A673 (cell line): ENCODE measurements at regions not wholly inside any gene's neighbourhood (a gene's known extent, or its start where the extent isn't known, plus 50 kb on each side); places are given as distances from the start of the nearest gene placed in this dataset.

Source experiments
- BruUV-seq: library from RNA; stranded (reverse); fragments of 400-500 nt; replicated peaks from 2 replicates; lab custom pipeline; 2021; lab: Mats Ljungman, UMichigan
- CTCF ChIA-PET: fragments of 300-600 bp; sonication (Branson Sonifier 250); formaldehyde crosslinking; loops from one replicate; lab custom pipeline; 2022; ENCODE audit warnings: antibody characterized with exemption; lab: Charles Lee
- POLR2A ChIA-PET: fragments of 300-600 bp; sonication (Branson Sonifier 250); formaldehyde crosslinking; loops from one replicate; lab custom pipeline; 2022; ENCODE audit warnings: antibody characterized with exemption; ENCODE audit not compliant: low non-redundant PET; lab: Charles Lee
- DNase-seq: peaks from one replicate; pipeline ENCODE4 v3.0.0-alpha.2; 2015; ENCODE audit warnings: low spot score
- H3K27ac ChIP-seq: fragments of 200-600 bp; sonication (generic); 2 replicates; pipeline ENCODE4 v1.5.1; 2016; ENCODE audit warnings: mixed run types, low read depth, mild to moderate bottlenecking, mixed read lengths, antibody characterized with exemption, low read length; ENCODE audit not compliant: poor library complexity, severe bottlenecking
- H3K27me3 ChIP-seq: fragments of 200-600 bp; sonication (generic); replicated peaks from 2 replicates; pipeline ENCODE4 v1.6.1; 2017; ENCODE audit warnings: mixed run types, low read depth, mild to moderate bottlenecking, mixed read lengths, antibody characterized with exemption, low read length; ENCODE audit not compliant: insufficient read depth, poor library complexity
- H3K36me3 ChIP-seq: fragments of 200-600 bp; sonication (generic); 2 replicates; pipeline ENCODE4 v1.6.1; 2016; ENCODE audit warnings: mixed run types, mild to moderate bottlenecking, mixed read lengths, antibody characterized with exemption, low read length; ENCODE audit not compliant: insufficient read depth, poor library complexity, severe bottlenecking
- H3K4me1 ChIP-seq: fragments of 200-600 bp; sonication (generic); 2 replicates; pipeline ENCODE4 v1.6.1; 2017; ENCODE audit warnings: mixed run types, mild to moderate bottlenecking, mixed read lengths, antibody characterized with exemption, low read length; ENCODE audit not compliant: insufficient read depth, poor library complexity, severe bottlenecking
- H3K4me3 ChIP-seq: fragments of 200-600 bp; sonication (generic); 2 replicates; pipeline ENCODE4 v1.5.1; 2016; ENCODE audit warnings: low read depth, mixed run types, mild to moderate bottlenecking, mixed read lengths, low read length; ENCODE audit not compliant: poor library complexity, severe bottlenecking
- H3K9me3 ChIP-seq: fragments of 200-600 bp; sonication (generic); 2 replicates; pipeline ENCODE4 v1.6.1; 2016; ENCODE audit warnings: mixed run types, low read depth, mild to moderate bottlenecking, mixed read lengths, antibody characterized with exemption, low read length; ENCODE audit not compliant: poor library complexity, severe bottlenecking
- CTCF ChIP-seq: fragments of 300-800, 200-600 bp; sonication (generic); conservative IDR thresholded peaks from 2 replicates; pipeline ENCODE4 v1.5.1; 2017; ENCODE audit warnings: low read depth, mild to moderate bottlenecking, antibody characterized with exemption, low read length, moderate library complexity, mixed read lengths
- EZH2 ChIP-seq: fragments of 200-600 bp; sonication (generic); IDR thresholded peaks from 2 replicates; pipeline ENCODE4 v1.6.1; 2017; ENCODE audit warnings: borderline replicate concordance, low read depth, mild to moderate bottlenecking, mixed read lengths, antibody characterized with exemption, low read length; ENCODE audit not compliant: poor library complexity, severe bottlenecking
- intact Hi-C: fragments of 100-400 bp; cut with micrococcal nuclease; formaldehyde crosslinking; loops from one replicate; pipeline ENCODE4 v1.10.0; 2022; ENCODE audit not compliant: unreplicated experiment

- Histone ChIP-seq H3K4me3 (no peak overlapping the region), H3K27ac (no peak overlapping the region), H3K9me3 (no peaks in the 10 kb centered on the region), H3K27me3 (peaks cover 30% of the 10 kb centered on the region), H3K4me1 (no peaks in the 10 kb centered on the region), H3K36me3 (no peaks in the 10 kb centered on the region)
- CTCF ChIA-PET = no interaction called here
- no peak for TF ChIP-seq CTCF
- no peak for TF ChIP-seq EZH2
- no peak for DNase-seq
- intact Hi-C loops = no loop called here
- BruUV-seq = no TSS peak
- POLR2A ChIA-PET = interaction anchor here (0.5 kb wide), 1 partner anchor 614 kb away, joined by 9 read pairs; no protein-coding TSS in a partner anchor
Observed at GRCh38 chr2:70354264-70354949, 52.5 kb upstream of the FAM136A start.
